AG10803 (cell line): ENCODE measurements at regions not wholly inside any gene's neighbourhood (a gene's known extent, or its start where the extent isn't known, plus 50 kb on each side); places are given as distances from the start of the nearest gene placed in this dataset.

Experiments
- DNase-seq: peaks from one replicate; pipeline ENCODE4 v3.0.0; 2010; ENCODE audit warnings: low read depth
- H3K4me3 ChIP-seq: 2 replicates; pipeline ENCODE4 v1.5.1; 2011; ENCODE audit warnings: mild to moderate bottlenecking, low read length, control low read depth
- CTCF ChIP-seq: conservative IDR thresholded peaks from 2 replicates; pipeline ENCODE4 v1.5.1; 2011; ENCODE audit warnings: mild to moderate bottlenecking, low read length, control low read depth, inconsistent platforms

- DNase-seq = no peak
- H3K4me3 ChIP-seq = no peak overlapping the region
- no peak for TF ChIP-seq CTCF
These were observed 58.8 kb upstream of the OTOS start for GRCh38 chr2:240199133-240199870.

GRCh38 chr2:240200230-240201051 lies 60.0 kb upstream of the OTOS start:
- no peak for DNase-seq
- H3K4me3 ChIP-seq = no peak overlapping the region

DNA sequence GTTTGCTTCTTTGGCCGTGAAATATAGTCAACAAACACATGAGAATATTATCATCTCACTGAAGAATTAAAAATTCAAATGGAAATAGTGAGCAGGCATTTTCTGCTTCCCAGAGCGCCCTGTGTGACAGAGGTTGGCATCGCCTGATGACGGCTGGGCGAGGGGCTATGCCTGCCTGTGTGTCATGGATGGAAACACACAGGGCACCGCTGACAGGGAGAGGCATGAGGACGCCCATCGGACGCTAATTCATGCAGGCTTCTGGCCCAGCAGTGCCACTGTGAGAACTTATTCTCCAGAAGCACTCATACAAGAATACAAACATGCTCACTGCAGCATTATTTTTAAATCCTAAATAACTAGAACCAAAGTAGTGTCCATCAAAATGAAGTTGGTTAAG lies 61.4 kb upstream of the OTOS start:
- no peak for TF ChIP-seq CTCF
- no peak for DNase-seq

More at GRCh38 chr2:240200230-240201051, 60.0 kb upstream of the OTOS start:
- TF ChIP-seq CTCF = no peak

GRCh38 chr2:240202586-240202985 lies 62.1 kb upstream of the OTOS start:
- no peak for TF ChIP-seq CTCF
- DNase-seq = no peak
- no peak overlapping the region for H3K4me3 ChIP-seq

More for the DNA sequence above, 61.4 kb upstream of the OTOS start:
- H3K4me3 ChIP-seq = no peak overlapping the region

GRCh38 chr2:240203031-240203787 lies 62.8 kb upstream of the OTOS start:
- TF ChIP-seq CTCF = no peak
- no peak for DNase-seq
- H3K4me3 ChIP-seq = no peak overlapping the region

- DNase-seq = no peak
- no peak for TF ChIP-seq CTCF
- H3K4me3 ChIP-seq = no peak overlapping the region
These were observed 63.4 kb upstream of the OTOS start for GRCh38 chr2:240203788-240204270.
